ENCODE measurements at regions not wholly inside any gene's neighbourhood (a gene's known extent, or its start where the extent isn't known, plus 50 kb on each side); places are given as distances from the start of the nearest gene placed in this dataset.

- no peaks in the 10 kb centered on the region for H3K9me3 ChIP-seq
- ATAC-seq (ENCODE audit: low FRiP score in 2 of 2) = peak; percentile 93 to 95
- H3K27ac ChIP-seq = peak overlapping the region; percentile 59 to 83 (median 78)
- TF ChIP-seq POLR2AphosphoS5 (IDR thresholded peaks at IDR 0.05) = peak in 1 of 2 donors; percentile 53
- TF ChIP-seq CTCF (IDR thresholded peaks at IDR 0.05) = no peak
- TF ChIP-seq EP300 (IDR thresholded peaks at IDR 0.05) = peak in 2 of 4 donors; percentile 47 to 58
- no peak for TF ChIP-seq POLR2A (IDR thresholded peaks at IDR 0.05)
- no peak overlapping the region for H3K4me3 ChIP-seq
- DNase-seq = peak in 1 of 2 donors; percentile 34
- H3K36me3 ChIP-seq = no peaks in the 10 kb centered on the region
- WGBS, 2 donors = 0 to 19% methylated on average over 1 of the region's 1 CpG
- no peaks in the 10 kb centered on the region for H3K27me3 ChIP-seq
- peaks cover 18 to 34% (median 19%) of the 10 kb centered on the region in 4 donors for H3K4me1 ChIP-seq
These were observed 51.0 kb upstream of the EML4 start for GRCh38 chr2:42117923-42118753.

GRCh38 chr2:42118754-42119569 is 50.2 kb upstream of the EML4 start:
- Histone ChIP-seq H3K4me3 (no peak overlapping the region), H3K9me3 (no peaks in the 10 kb centered on the region), H3K36me3 (no peaks in the 10 kb centered on the region), H3K27ac (peak overlapping the region; percentile 59 to 83 (median 78)), H3K4me1 (peaks cover 18 to 34% (median 19%) of the 10 kb centered on the region in 4 donors), H3K27me3 (no peaks in the 10 kb centered on the region)
- TF ChIP-seq POLR2AphosphoS5 (IDR thresholded peaks at IDR 0.05) = no peak
- no peak for TF ChIP-seq POLR2A (IDR thresholded peaks at IDR 0.05)
- TF ChIP-seq EP300 (IDR thresholded peaks at IDR 0.05) = no peak
- TF ChIP-seq CTCF (IDR thresholded peaks at IDR 0.05) = no peak
- no peak for ATAC-seq (ENCODE audit: low FRiP score in 2 of 2)
- WGBS, 2 donors = 60 to 61% methylated on average over 6 of the region's 6 CpGs
- no peak for DNase-seq

Measured in upper lobe of left lung (tissue), 6 donors.